HG03378 (cell line): ENCODE measurements at regions not wholly inside any gene's neighbourhood (a gene's known extent, or its start where the extent isn't known, plus 50 kb on each side); places are given as distances from the start of the nearest gene placed in this dataset.
"Not testable (repeated sequence)": the region's sequence is repeated elsewhere in the genome, so short reads cannot be mapped to it uniquely, and the experiment has no call there.

Source experiments
- ATAC-seq: cut with Tn5 transposase; IDR thresholded peaks from one replicate; pipeline ENCODE4 v1.9.1; 2021; ENCODE audit warnings: mild to moderate bottlenecking, moderate library complexity; ENCODE audit not compliant: unreplicated experiment

DNA sequence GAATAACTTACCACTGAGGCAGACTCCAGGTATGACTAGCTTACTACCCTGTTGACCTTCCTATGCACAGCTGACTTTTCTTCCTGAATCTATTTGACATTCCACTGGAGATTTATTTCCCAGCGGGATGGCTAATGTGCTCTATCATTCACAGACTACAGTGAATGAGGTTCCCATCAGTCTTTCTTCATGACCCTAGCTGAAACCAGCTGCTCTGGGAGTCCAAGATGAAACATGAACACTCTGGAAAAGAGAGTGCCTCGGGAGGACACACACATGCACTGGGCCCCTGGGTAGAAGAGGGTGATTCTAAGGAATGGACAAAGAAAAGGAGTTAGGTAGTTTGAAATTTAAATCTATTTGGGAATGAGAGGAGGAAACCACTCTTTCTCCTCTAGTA, 82.6 kb upstream of the DST start:
- ATAC-seq, result no peak

DNA sequence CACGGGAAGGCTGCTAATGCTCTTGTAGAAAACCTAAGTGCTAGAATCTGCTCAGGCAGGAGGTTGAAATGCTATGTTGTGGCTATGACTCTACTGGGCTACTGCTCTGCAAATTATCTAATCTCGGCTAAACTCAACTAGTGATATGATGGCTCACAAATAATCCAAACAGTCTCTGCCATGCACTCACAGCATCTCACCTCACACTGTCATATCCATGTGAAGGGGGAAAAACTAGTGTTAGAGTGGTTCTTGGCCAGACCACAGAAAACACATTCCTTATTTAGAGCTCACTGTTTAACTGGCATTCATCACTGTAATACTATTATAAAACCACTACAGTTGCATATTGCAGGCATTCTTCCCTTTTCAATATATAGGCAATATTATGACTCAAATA, 81.8 kb upstream of the DST start:
- no peak for ATAC-seq

DNA sequence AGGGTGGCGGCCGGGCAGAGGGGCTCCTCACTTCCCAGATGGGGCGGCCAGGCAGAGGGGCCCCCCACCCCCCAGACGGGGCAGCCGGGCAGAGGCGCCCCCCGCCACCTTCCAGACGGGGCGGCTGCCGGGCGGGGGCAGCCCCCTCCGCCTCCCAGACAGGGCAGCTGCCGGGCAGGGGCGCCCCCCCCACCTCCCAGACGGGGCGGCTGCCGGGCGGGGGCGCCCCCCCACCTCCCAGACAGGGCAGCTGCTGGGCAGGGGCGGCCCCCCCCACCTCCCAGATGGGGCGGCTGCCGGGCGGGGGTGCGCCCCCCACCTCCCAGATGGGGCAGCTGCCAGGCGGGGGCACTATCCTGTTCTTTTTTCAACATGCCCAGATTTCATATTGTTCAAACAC, 78.2 kb upstream of the DST start:
- ATAC-seq, result no peak

DNA sequence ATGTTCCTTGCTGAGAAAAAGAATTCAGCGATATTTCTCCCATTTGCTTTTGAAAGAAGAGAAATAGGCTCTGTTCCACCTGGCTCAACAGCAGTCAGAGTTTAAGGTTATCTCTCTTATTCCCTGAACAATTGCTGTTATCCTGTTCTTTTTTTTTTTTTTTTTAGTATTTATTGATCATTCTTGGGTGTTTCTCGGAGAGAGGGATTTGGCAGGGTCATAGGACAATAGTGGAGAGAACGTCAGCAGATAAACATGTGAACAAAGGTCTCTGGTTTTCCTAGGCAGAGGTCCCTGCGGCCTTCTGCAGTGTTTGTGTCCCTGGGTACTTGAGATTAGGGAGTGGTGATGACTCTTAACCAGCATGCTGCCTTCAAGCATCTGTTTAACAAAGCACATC, 77.5 kb upstream of the DST start:
- not testable (repeated sequence) for ATAC-seq

DNA sequence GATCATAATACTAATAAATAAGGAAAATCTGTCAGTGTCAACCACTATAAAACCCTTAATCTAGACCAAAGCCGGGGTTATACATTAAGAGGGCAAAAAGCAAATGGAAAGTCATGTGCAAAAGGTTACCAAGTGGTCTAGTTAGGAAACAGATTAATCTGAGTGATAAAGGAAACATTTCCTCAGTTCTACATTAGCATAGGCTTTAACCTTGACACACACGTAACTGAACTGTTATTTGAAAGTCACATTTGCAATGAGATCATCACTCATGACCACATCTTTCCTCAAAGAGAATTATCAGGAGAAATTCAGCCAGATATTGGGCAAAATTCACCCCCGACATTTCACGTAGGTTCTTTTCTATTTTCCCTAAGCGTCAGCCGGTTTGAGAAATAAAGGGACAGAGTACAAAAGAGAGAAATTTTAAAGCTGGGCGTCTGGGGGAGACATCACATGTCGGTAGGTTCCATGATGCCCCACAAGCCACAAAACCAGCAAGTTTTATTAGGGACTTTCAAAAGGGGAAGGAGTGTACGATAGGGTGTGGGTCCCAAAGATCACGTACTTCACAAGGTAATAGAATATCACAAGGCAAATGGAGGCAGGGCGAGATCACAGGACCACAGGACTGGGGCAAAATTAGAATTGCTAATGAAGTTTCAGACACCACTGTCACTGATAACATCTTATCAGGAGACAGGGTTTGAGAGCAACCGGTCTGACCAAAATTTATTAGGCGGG, 76.8 kb upstream of the DST start:
- ATAC-seq, result not testable (repeated sequence)

DNA sequence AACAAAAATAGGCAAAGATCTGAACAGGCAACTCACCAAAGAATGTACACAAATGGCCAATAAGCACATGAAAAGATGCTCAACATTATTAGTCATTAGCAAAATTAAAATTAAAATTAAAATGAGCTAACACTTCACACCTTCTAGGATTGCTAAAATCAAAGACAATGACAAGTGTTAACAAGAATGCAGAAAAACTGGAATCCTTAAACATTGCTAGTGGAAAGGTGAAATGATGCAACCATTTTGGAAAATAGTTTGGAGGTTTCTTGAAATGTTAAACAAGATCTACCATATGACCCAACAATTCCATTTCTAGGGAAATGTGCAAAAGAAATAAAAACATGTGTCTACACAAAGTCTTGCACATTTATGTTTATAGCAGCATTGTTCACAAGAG, 75.5 kb upstream of the DST start:
- ATAC-seq, result no peak

DNA sequence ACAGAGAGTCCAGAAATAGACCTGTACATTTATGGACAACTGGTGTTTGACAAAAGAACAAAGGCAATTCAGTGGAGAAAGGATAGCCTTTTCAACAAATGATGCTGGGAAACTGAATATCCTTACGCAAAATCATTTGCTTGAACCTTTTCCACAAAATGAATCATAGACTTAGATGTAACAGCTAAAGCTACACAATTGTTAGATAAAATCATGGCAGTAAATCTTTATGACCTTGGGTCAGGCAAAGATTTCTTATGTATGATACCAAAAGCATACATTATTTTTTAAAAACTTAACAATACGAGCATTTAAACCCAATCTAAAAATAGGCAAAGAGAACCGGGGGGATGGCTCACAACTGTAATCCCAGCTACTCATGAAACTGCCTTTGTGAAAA, 73.5 kb upstream of the DST start:
- no peak for ATAC-seq

DNA sequence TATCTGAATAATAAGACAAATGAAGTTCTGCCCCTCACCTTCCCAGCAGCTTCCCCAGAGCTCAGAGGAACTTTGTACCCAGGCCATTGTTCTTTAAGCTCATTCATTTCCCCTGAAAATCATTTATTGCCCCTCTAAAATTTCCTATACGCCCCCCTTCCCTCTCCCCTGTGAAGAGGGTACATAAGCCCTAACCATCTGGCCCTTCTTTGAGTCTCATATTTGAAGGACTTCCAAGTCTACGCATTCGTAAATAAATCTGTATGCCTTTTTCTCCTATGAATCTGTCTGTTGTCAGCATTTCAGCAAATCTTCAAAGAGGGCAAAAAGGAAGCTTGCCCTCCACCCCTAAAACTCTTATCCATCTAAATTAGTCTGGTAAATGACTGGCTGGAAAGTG, 73.1 kb upstream of the DST start:
- no peak for ATAC-seq

DNA sequence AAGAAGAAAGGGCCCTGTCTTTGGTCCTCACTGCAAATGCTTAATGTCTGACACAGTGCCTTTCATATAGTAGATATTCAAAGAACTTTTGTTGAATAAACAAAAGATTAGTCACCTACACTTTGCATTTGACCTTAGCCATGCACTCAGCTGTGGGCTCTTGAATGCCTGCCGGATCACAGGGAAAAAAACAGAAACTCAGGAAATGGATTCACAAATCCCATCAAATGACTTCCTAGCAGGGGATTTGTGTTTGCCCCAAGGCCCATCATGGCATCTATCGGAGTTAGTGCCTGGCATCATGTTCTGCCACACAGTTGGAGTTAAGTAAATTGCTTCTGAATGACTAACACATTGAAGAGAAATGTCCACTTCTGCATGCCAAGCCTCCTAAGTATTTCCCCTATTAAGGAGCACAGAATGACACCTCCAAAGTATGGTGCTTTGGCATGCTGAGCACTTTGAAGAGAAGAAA, 72.3 kb upstream of the DST start:
- ATAC-seq, result no peak

DNA sequence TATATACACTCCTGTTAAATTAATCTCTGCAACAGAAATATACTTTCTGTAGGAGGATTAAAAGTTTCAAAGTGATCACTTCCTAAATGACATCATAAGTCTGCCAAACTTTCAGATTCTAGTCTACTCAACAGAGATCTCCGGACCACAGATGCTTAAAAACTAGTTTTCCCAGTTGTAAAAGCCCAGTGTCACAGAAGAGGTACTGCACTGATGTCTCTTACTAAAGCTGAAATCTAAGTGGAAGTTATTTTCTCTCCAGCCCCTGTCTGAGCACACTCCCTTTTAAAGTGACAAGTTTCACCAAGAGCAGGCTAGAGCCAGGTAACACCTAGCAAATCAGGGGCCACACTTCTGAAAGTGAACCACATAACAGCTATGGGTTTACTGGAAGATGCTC, 71.6 kb upstream of the DST start:
- ATAC-seq, result no peak

DNA sequence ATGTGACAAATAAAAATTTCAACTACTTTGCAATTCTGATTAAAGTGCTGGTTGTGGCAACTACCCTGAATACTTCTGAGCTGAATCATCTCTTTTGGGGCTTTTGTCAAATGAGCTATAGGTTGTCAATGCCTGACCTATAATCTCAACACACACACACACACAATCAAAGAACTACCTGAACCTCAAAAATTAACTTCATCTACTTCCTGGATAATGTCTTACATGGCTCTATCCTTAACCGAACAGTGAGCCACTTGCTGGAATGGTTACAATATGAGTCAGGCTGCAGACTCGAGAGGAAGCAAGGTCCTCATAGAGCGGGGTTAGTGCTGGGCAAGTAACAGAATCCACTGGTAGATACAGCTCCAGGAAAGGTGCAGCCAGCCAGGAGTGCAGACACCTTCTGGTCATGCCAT, 70.6 kb upstream of the DST start:
- ATAC-seq, result no peak

DNA sequence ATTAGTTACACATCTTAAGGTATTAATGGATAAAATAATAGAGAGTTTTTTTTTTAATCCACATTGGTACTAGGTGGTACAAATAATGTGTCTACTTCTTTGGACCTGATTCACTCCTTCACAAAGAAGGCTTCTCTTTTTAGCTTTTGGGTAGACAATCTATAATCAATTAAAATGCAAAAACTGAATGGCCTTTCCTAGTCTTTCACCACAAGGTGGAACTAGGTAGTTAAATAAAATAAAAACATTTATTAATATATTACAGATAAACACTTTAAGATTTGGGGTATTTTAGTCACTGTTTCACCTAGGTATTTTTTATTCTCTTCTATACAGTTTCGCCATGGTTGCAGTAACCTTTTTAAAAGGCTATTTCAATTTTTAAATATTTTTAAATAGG, 68.3 kb upstream of the DST start:
- ATAC-seq, result no peak

DNA sequence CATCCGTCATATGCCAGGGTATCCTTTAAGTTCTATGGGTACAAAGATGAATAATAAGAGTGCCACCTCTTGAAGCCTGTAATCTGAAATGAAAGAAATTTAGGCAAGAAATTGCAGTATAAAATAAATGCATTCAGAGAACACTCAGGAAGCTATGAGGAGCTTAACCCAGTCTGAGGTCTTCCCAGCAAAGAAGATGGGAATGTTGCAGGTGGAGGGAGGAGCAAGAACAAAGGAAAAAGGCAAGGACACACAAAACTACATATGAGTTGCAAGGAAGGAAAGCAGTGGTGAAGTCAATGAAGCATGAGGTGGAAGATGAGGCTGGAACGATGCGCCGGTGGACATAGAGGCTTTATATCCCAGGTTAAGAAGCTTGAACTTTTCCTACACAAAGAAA, 67.0 kb upstream of the DST start:
- no peak for ATAC-seq

DNA sequence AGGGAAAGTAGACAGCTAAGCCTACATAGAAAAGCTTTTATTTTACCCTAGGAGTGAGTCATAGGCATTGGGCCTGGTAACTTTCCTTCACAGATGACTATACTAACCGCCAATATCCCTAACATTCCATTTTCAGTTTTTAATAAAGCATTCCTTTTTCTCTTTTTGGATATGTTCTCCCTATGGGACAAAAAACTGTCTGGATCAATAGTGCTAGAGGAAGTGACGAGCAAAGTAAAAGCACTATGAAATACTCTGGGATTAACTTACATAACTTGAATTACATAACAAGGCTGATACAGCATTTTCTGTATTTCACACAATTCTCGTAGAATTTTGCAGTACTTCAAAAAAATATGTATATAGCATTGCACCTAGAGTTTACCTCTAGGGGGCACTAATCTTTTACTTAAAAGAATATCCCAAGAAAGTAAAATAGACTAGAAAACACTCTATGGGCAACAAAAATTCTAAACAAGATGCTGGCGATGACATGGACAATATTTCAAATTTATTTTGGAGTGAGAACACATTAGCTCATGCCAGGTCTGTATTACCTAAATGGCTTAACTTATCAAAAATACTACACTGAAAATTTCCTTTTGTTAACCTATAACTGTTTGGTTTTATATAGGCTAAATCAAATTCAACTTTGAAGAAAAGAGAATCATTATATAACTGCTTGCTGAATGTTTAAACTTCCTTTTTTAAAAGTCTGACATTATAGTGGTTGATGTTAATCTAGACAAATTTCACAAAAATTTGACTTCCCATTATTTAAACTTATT, 66.3 kb upstream of the DST start:
- peak; percentile 62 for ATAC-seq

DNA sequence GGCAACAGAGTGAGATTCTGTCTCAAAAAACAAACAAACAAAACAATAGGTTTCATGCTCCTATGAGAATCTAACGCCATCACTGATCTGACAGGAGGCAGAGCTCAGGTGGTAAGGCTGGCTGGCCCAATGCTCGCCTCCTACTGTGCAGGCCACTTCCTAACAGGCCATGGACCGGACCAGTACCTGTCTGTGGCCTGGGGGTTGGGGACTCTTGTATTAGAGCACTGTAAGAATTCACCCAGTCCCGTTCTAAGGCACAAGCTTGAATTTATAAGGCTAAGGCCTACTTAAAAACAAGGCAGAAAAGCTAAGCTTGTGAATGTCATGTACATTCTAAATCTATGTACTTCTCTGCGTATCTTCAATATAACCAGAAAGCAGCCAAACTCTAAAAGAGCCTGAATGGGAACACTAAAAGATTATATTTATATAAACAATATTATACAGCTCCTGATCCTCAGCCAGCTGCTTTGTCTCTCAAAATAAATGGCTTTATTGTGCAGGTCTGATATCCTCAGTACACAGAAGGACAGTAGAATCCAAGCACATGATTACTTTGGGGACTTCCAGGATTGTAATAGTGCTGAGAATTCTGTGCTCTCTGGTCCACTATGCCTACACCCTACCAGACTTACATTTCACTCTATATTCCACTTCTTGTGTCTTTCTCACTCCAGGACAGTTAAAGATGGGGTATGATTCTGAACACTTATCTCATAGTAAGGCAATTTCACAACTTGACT, 64.5 kb upstream of the DST start:
- no peak for ATAC-seq

DNA sequence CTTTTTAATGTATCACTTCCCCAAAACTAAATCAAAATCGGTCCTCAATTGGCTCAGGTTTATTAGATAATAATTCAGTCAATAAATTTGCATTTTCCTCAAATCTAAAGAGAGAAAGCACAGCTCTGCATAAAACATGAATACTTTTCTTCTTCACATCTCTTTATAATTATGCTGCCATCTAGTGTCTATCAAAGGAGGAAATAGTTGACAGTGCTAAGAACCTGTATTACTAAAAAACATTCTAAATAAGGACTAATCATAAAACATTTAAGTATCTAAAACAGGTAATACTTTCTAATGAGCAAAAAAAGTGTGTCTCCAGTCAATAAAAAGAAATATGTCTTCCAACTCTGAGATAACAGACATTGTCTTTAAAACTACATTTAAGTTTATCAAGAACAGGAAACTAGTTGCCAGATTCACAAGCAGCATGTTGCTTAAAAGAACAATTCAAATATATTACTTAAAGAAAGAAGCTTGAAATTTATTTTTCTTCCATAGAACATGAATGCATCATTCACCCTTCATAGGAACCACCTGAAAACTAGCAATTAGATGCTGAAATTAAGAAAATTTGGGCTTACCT, 56.5 kb upstream of the DST start:
- no peak for ATAC-seq

DNA sequence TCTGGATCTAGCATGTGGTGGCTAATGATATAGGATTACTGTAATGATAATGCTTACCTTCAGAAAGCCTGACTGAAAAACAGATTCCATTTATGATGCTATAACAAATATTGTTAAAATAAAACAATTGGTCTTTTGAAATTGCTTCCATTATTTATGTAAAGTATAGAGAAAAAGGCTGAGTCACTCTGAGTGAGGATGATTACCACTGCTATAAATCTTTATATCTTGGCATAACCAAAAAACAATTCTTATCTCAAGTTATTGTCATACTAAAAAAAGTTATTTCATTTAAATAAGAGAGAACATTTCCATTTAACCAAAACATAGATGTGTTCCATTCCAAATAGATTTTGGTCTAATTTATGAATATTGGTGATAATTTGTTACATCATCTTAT, 53.0 kb upstream of the DST start:
- no peak for ATAC-seq

DNA sequence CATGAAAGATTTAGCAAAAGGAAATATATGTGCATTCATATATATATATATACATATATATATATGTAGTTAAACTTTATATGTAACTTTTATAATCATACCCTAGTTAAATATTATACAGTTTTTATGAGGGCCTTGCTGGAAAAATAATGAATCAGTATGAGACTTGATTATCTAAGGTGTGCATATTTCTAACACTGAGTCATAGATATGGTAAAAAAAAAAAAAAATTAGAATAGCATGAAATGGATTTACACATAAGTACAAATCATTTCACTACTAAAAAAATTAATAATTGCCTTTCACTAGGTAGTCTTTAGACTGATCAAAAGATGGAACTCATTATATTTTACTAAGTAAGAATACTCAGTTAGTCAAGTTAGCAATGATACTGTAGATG, 51.3 kb upstream of the DST start:
- ATAC-seq, result no peak

DNA sequence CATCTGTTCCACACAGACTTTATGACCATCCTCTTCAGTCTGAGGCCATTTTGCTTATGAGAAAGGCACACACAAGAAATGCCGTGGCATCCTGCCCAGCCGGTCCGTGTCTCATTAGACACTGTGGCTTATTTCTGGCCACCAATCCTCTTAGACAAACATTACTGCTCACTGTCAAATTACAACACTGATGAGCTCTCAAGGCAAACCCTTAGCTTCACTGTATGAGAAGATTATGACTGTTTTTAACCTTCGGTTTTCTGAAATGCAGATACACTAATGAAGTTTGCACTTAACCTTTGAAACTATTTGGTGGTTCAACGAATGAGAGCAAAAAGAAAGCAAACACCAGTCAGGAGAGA, 50.5 kb upstream of the DST start:
- no peak for ATAC-seq

DNA sequence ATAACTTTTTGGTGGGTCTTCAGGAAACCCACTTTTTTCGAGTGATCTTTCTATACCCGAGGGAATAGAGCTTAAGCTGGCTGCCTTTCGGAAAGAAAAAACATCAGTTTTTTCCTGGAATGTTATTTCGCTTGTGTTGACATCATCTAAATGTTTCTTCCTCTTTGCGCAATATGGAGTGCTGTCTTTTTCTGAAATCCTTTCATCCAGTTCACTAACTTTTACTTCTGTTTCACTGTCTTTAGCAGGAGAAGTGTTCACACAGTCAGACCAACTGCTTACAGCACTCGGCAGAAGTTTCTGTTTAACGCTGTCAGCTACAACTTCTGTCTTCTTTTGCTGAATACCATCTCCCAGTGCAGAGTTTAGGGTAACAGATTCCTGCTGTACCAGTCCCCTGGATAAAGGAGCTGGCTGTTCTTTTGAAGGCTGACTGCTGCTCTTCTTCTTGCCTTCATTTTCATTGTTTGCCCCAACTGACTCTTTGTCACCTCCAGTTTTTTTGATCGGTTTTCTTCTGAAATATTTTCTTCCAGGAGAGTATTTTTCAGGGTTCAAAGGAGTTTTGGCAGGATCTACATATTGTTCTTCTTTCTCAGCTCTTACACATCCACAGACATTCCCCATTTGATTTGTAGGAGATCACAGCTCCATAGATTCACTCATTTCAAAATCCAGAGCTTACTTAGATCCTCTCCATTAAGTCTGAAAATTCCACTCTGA, 50.0 kb upstream of the DST start:
- no peak for ATAC-seq
